MM.1S (cell line): ENCODE measurements at regions not wholly inside any gene's neighbourhood (a gene's known extent, or its start where the extent isn't known, plus 50 kb on each side); places are given as distances from the start of the nearest gene placed in this dataset.

ENCODE experiments used
- CTCF ChIP-seq: fragments of 300-600 bp; sonication (generic); IDR thresholded peaks from 2 replicates; pipeline ENCODE4 v1.5.1; 2016; ENCODE audit warnings: antibody characterized with exemption, low read length, mixed read lengths
- EZH2 ChIP-seq: fragments of 300-600 bp; sonication (generic); optimal IDR thresholded peaks from 2 replicates; pipeline ENCODE3; 2017; ENCODE audit warnings: low read depth, mild to moderate bottlenecking, antibody characterized with exemption, low read length, mixed read lengths
- EZH2phosphoT487 ChIP-seq: fragments of 300-600 bp; sonication (generic); IDR thresholded peaks from 2 replicates; pipeline ENCODE4 v1.6.1; 2018; ENCODE audit warnings: antibody characterized with exemption, low read length

- TF ChIP-seq CTCF = no peak
- TF ChIP-seq EZH2phosphoT487 = no peak
- no peak for TF ChIP-seq EZH2
These were observed 1005.1 kb upstream of the FAM98A start for GRCh38 chr2:34604164-34604563.
